ENCODE measurements at regions not wholly inside any gene's neighbourhood (a gene's known extent, or its start where the extent isn't known, plus 50 kb on each side); places are given as distances from the start of the nearest gene placed in this dataset.

- TF ChIP-seq CTCF (IDR thresholded peaks at IDR 0.05), result no peak
- ATAC-seq (ENCODE audit: poor library complexity) (no peak), DNase-seq (no peak)
- Histone ChIP-seq H3K36me3 (ENCODE audit: insufficient read depth, low read length) (no peaks in the 10 kb centered on the region), H3K9me3 (ENCODE audit: control insufficient read depth in 1 of 2, insufficient read depth in 1 of 2, low read length in 2 of 2) (peaks cover 0 to 4% of the 10 kb centered on the region in 2 experiments), H3K27me3 (ENCODE audit: control insufficient read depth in 1 of 2, insufficient read depth in 2 of 2, low read length in 2 of 2) (no peaks in the 10 kb centered on the region), H3K27ac (ENCODE audit: low read depth in 1 of 2, low read length in 2 of 2) (no peak overlapping the region), H3K4me3 (ENCODE audit: low read length) (no peak overlapping the region), H3K4me1 (ENCODE audit: insufficient read depth, low read length) (no peaks in the 10 kb centered on the region)
- Mint-ChIP-seq H3K9me3 (peaks cover 5% of the 10 kb centered on the region), H3K36me3 (ENCODE audit: low read depth) (no peaks in the 10 kb centered on the region), H3K4me3 (no peak overlapping the region), H3K4me1 (ENCODE audit: low read depth) (no peaks in the 10 kb centered on the region), H3K27me3 (no peaks in the 10 kb centered on the region), H3K27ac (no peak overlapping the region)
- ChIA-PET CTCF (no interaction called here), POLR2A (no interaction called here)
- intact Hi-C loops (cut with DNase I, micrococcal nuclease), result no loop called here
Observed at GRCh38 chr2:4551691-4552474, 848.5 kb downstream of the DCDC2C start.

- H3K36me3 Mint-ChIP-seq (ENCODE audit: low read depth), result no peaks in the 10 kb centered on the region
- ATAC-seq (ENCODE audit: poor library complexity), result no peak
- intact Hi-C loops (cut with DNase I, micrococcal nuclease), result no loop called here
Observed at GRCh38 chr2:4553241-4553640, 849.9 kb downstream of the DCDC2C start.

GRCh38 chr2:4556135-4556896 is 852.9 kb downstream of the DCDC2C start:
- no peak for ATAC-seq (ENCODE audit: poor library complexity)
- TF ChIP-seq CTCF (IDR thresholded peaks at IDR 0.05), result no peak
- H3K4me3 Mint-ChIP-seq, result no peak overlapping the region
- H3K27ac Mint-ChIP-seq, result no peak overlapping the region
- H3K36me3 ChIP-seq (ENCODE audit: insufficient read depth, low read length), result no peaks in the 10 kb centered on the region
- ChIA-PET CTCF (no interaction called here), POLR2A (no interaction called here)
- H3K27ac ChIP-seq (ENCODE audit: low read depth in 1 of 2, low read length in 2 of 2), result no peak overlapping the region
- no peaks in the 10 kb centered on the region for H3K27me3 ChIP-seq (ENCODE audit: control insufficient read depth in 1 of 2, insufficient read depth in 2 of 2, low read length in 2 of 2)
- no peaks in the 10 kb centered on the region for H3K4me1 ChIP-seq (ENCODE audit: insufficient read depth, low read length)
- no peaks in the 10 kb centered on the region for H3K4me1 Mint-ChIP-seq (ENCODE audit: low read depth)
- H3K9me3 ChIP-seq (ENCODE audit: control insufficient read depth in 1 of 2, insufficient read depth in 1 of 2, low read length in 2 of 2), result peaks cover 0 to 8% of the 10 kb centered on the region in 2 experiments
- peaks cover 8% of the 10 kb centered on the region for H3K9me3 Mint-ChIP-seq
- H3K27me3 Mint-ChIP-seq, result no peaks in the 10 kb centered on the region
- intact Hi-C loops (cut with DNase I, micrococcal nuclease), result no loop called here
- H3K36me3 Mint-ChIP-seq (ENCODE audit: low read depth), result no peaks in the 10 kb centered on the region
- DNase-seq, result no peak
- no peak overlapping the region for H3K4me3 ChIP-seq (ENCODE audit: low read length)

More at GRCh38 chr2:4553241-4553640, 849.9 kb downstream of the DCDC2C start:
- DNase-seq, result no peak
- H3K4me3 Mint-ChIP-seq, result no peak overlapping the region
- H3K9me3 Mint-ChIP-seq, result peaks cover 5% of the 10 kb centered on the region
- Histone ChIP-seq H3K4me1 (ENCODE audit: insufficient read depth, low read length) (no peaks in the 10 kb centered on the region), H3K36me3 (ENCODE audit: insufficient read depth, low read length) (no peaks in the 10 kb centered on the region), H3K27ac (ENCODE audit: low read depth in 1 of 2, low read length in 2 of 2) (no peak overlapping the region), H3K9me3 (ENCODE audit: control insufficient read depth in 1 of 2, insufficient read depth in 1 of 2, low read length in 2 of 2) (peaks cover 0 to 4% of the 10 kb centered on the region in 2 experiments), H3K27me3 (ENCODE audit: control insufficient read depth in 1 of 2, insufficient read depth in 2 of 2, low read length in 2 of 2) (no peaks in the 10 kb centered on the region), H3K4me3 (ENCODE audit: low read length) (no peak overlapping the region)
- H3K27ac Mint-ChIP-seq, result no peak overlapping the region
- no peak for TF ChIP-seq CTCF (IDR thresholded peaks at IDR 0.05)
- H3K27me3 Mint-ChIP-seq, result no peaks in the 10 kb centered on the region
- ChIA-PET POLR2A (no interaction called here), CTCF (no interaction called here)
- H3K4me1 Mint-ChIP-seq (ENCODE audit: low read depth), result no peaks in the 10 kb centered on the region

Measured in CD4-positive, alpha-beta T cell (primary cell).